Thyroid gland (tissue), 4 donors: ENCODE measurements at regions not wholly inside any gene's neighbourhood (a gene's known extent, or its start where the extent isn't known, plus 50 kb on each side); places are given as distances from the start of the nearest gene placed in this dataset.

Experiments
- POLR2A ChIP-seq, 2 donors: fragments of 450-650 bp; IDR thresholded peaks; one replicate each; pipeline ENCODE4 v1.6.1; 2017; ENCODE audit warnings: antibody characterized with exemption in 2 of 2, mild to moderate bottlenecking in 2 of 2, moderate library complexity in 1 of 2
- TF ChIP-seq, protein P1 (sequence below), 6 experiments: fragments of 200-600 bp in 3 of 6; fragments of 450-650 bp in 3 of 6; sonication (generic) in 3 of 6; IDR thresholded peaks; one replicate each; pipeline ENCODE4 v1.5.1; 2016 to 2019; ENCODE audit warnings: antibody characterized with exemption in 6 of 6, mild to moderate bottlenecking in 2 of 6, inconsistent platforms in 1 of 6, moderate library complexity in 1 of 6

DNA sequence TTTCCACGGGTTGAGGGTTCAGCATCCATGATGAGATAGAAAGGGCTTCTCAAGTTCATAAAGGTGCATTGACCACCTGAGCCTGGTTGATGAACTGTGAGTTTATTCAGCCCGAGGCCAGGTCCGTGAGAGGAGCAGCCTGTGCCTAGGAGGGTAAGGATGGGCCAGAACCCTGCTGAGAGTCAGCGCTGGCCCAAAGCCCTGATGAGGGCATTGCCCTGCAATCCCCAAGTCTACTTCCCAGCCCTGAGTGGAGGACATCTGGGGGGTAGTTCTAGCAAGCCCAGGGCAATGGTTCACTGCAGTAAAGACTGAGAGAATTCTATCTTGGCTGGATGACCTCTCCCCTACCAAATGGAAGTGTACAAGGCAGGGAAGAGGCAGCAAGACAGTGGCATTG is 123.3 kb upstream of the NXT1 start:
- no peak for TF ChIP-seq POLR2A (IDR thresholded peaks at IDR 0.05)
- TF ChIP-seq, protein P1, sequence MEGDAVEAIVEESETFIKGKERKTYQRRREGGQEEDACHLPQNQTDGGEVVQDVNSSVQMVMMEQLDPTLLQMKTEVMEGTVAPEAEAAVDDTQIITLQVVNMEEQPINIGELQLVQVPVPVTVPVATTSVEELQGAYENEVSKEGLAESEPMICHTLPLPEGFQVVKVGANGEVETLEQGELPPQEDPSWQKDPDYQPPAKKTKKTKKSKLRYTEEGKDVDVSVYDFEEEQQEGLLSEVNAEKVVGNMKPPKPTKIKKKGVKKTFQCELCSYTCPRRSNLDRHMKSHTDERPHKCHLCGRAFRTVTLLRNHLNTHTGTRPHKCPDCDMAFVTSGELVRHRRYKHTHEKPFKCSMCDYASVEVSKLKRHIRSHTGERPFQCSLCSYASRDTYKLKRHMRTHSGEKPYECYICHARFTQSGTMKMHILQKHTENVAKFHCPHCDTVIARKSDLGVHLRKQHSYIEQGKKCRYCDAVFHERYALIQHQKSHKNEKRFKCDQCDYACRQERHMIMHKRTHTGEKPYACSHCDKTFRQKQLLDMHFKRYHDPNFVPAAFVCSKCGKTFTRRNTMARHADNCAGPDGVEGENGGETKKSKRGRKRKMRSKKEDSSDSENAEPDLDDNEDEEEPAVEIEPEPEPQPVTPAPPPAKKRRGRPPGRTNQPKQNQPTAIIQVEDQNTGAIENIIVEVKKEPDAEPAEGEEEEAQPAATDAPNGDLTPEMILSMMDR (IDR thresholded peaks at IDR 0.05), result no peak
